WTC11 (cell line): ENCODE measurements at regions not wholly inside any gene's neighbourhood (a gene's known extent, or its start where the extent isn't known, plus 50 kb on each side); places are given as distances from the start of the nearest gene placed in this dataset.

Experiments used
- ATAC-seq: fragments of 200-7000 bp; cut with Tn5 transposase; 2 replicates; pipeline ENCODE4 v1.10.0; 2021; ENCODE audit warnings: mild to moderate bottlenecking, moderate library complexity
- CTCF ChIA-PET: fragments of 300-600 bp; sonication (Branson Sonifier 250); formaldehyde crosslinking; loops from one replicate; lab custom pipeline; 2021; ENCODE audit warnings: antibody characterized with exemption; lab: Charles Lee
- POLR2A ChIA-PET: fragments of 350-600 bp; sonication (Branson Sonifier 250); formaldehyde crosslinking; loops from one replicate; lab custom pipeline; 2021; ENCODE audit warnings: antibody characterized with exemption; lab: Charles Lee
- DNase-seq: peaks from one replicate; pipeline ENCODE4 v3.0.0; 2021; ENCODE audit warnings: low spot score
- H3K27ac Mint-ChIP-seq: 2 replicates; pipeline ENCODE4 v1.8.0; 2021; ENCODE audit warnings: mixed read lengths
- H3K27me3 Mint-ChIP-seq: 2 replicates; pipeline ENCODE4 v1.8.0; 2021; ENCODE audit warnings: low read depth, mild to moderate bottlenecking, moderate library complexity, mixed read lengths
- H3K36me3 Mint-ChIP-seq: 2 replicates; pipeline ENCODE4 v1.8.0; 2021; ENCODE audit warnings: mixed read lengths
- H3K4me1 Mint-ChIP-seq: 2 replicates; pipeline ENCODE4 v1.8.0; 2022; ENCODE audit warnings: mixed read lengths
- H3K4me3 Mint-ChIP-seq: 2 replicates; pipeline ENCODE4 v1.8.0; 2021; ENCODE audit warnings: mild to moderate bottlenecking, moderate library complexity, mixed read lengths
- H3K9me3 Mint-ChIP-seq: 2 replicates; pipeline ENCODE4 v1.8.0; 2021; ENCODE audit warnings: mixed read lengths
- ELF4 ChIP-seq: sonication (generic); formaldehyde crosslinking; IDR thresholded peaks from 2 replicates; pipeline ENCODE4 v1.8.1; 2022; ENCODE audit warnings: low read depth, mild to moderate bottlenecking, moderate library complexity, missing genetic modification reagents
- ETV6 ChIP-seq: sonication (generic); formaldehyde crosslinking; IDR thresholded peaks from 2 replicates; pipeline ENCODE4 v1.8.1; 2022; ENCODE audit warnings: mild to moderate bottlenecking, missing genetic modification reagents
- GABPB1 ChIP-seq: sonication (generic); formaldehyde crosslinking; IDR thresholded peaks from 2 replicates; pipeline ENCODE4 v1.8.1; 2023; ENCODE audit warnings: mild to moderate bottlenecking, missing genetic modification reagents
- GTF2I ChIP-seq: fragments of 250-450 bp; sonication (Bioruptor Pico); conservative IDR thresholded peaks from 2 replicates; pipeline ENCODE4 v1.4.0; 2021; ENCODE audit warnings: mild to moderate bottlenecking
- NR1H2 ChIP-seq: sonication (generic); formaldehyde crosslinking; IDR thresholded peaks from 2 replicates; pipeline ENCODE4 v1.9.0; 2021; ENCODE audit warnings: mild to moderate bottlenecking, moderate library complexity, missing genetic modification reagents
- NR3C1 ChIP-seq: sonication (generic); formaldehyde crosslinking; conservative IDR thresholded peaks from 2 replicates; pipeline ENCODE4 v1.8.1; 2023; ENCODE audit warnings: low read depth, mild to moderate bottlenecking, missing genetic modification reagents
- OVOL2 ChIP-seq: fragments of 250-450 bp; sonication (Bioruptor Pico); IDR thresholded peaks from 2 replicates; pipeline ENCODE4 v1.9.0; 2021; ENCODE audit warnings: mild to moderate bottlenecking, borderline replicate concordance
- PRRX2 ChIP-seq: fragments of 250-450 bp; sonication (Bioruptor Pico); IDR thresholded peaks from 2 replicates; pipeline ENCODE4 v1.8.0; 2021; ENCODE audit warnings: mild to moderate bottlenecking
- RELA ChIP-seq: sonication (generic); formaldehyde crosslinking; IDR thresholded peaks from 2 replicates; pipeline ENCODE4 v1.8.1; 2022; ENCODE audit warnings: missing genetic modification reagents, mild to moderate bottlenecking, borderline replicate concordance
- RORB ChIP-seq: fragments of 250-450 bp; sonication (Bioruptor Pico); IDR thresholded peaks from 2 replicates; pipeline ENCODE4 v1.9.0; 2021; ENCODE audit warnings: mild to moderate bottlenecking
- SMAD3 ChIP-seq: sonication (generic); formaldehyde crosslinking; IDR thresholded peaks from 2 replicates; pipeline ENCODE4 v1.8.0; 2022; ENCODE audit warnings: missing genetic modification reagents, mild to moderate bottlenecking, borderline replicate concordance
- SP1 ChIP-seq: sonication (generic); formaldehyde crosslinking; conservative IDR thresholded peaks from 2 replicates; pipeline ENCODE4 v1.8.1; 2022; ENCODE audit warnings: missing genetic modification reagents
- TP53 ChIP-seq: sonication (generic); formaldehyde crosslinking; IDR thresholded peaks from 2 replicates; pipeline ENCODE4 v1.8.1; 2023; ENCODE audit warnings: mild to moderate bottlenecking, missing genetic modification reagents
- ZNF263 ChIP-seq: sonication (generic); formaldehyde crosslinking; IDR thresholded peaks from 2 replicates; pipeline ENCODE4 v1.8.1; 2022; ENCODE audit warnings: low read depth, mild to moderate bottlenecking, moderate library complexity, missing genetic modification reagents
- ZNF396 ChIP-seq: fragments of 250-450 bp; sonication (Bioruptor Pico); IDR thresholded peaks from 2 replicates; pipeline ENCODE4 v1.8.0; 2021; ENCODE audit warnings: mild to moderate bottlenecking, moderate library complexity, borderline replicate concordance
- ZNF423 ChIP-seq: fragments of 250-450 bp; sonication (Bioruptor Pico); IDR thresholded peaks from 2 replicates; pipeline ENCODE4 v2.1.2; 2022; ENCODE audit warnings: mild to moderate bottlenecking, moderate library complexity
- ZNF671 ChIP-seq: fragments of 250-450 bp; sonication (Bioruptor Pico); IDR thresholded peaks from 2 replicates; pipeline ENCODE4 v1.8.0; 2021; ENCODE audit warnings: mild to moderate bottlenecking
- TF ChIP-seq, protein P1 (sequence below): sonication (generic); formaldehyde crosslinking; IDR thresholded peaks from 2 replicates; pipeline ENCODE4 v1.8.1; 2022; ENCODE audit warnings: mild to moderate bottlenecking, missing genetic modification reagents, moderate library complexity, borderline replicate concordance
- TF ChIP-seq, protein P2 (sequence below): sonication (generic); formaldehyde crosslinking; IDR thresholded peaks from 2 replicates; pipeline ENCODE4 v1.8.1; 2023; ENCODE audit warnings: mild to moderate bottlenecking, missing genetic modification reagents
- TF ChIP-seq, protein P3 (sequence below): sonication (generic); formaldehyde crosslinking; IDR thresholded peaks from 2 replicates; pipeline ENCODE4 v1.8.0; 2023; ENCODE audit warnings: missing genetic modification reagents, mild to moderate bottlenecking, borderline replicate concordance
- TF ChIP-seq, protein P4 (sequence below): sonication (generic); formaldehyde crosslinking; conservative IDR thresholded peaks from 2 replicates; pipeline ENCODE4 v1.8.1; 2023; ENCODE audit warnings: mild to moderate bottlenecking, low read depth, missing genetic modification reagents, moderate library complexity
- TF ChIP-seq, protein P5 (sequence below): sonication (generic); formaldehyde crosslinking; IDR thresholded peaks from 2 replicates; pipeline ENCODE4 v1.8.0; 2022; ENCODE audit warnings: mild to moderate bottlenecking, missing genetic modification reagents

DNA sequence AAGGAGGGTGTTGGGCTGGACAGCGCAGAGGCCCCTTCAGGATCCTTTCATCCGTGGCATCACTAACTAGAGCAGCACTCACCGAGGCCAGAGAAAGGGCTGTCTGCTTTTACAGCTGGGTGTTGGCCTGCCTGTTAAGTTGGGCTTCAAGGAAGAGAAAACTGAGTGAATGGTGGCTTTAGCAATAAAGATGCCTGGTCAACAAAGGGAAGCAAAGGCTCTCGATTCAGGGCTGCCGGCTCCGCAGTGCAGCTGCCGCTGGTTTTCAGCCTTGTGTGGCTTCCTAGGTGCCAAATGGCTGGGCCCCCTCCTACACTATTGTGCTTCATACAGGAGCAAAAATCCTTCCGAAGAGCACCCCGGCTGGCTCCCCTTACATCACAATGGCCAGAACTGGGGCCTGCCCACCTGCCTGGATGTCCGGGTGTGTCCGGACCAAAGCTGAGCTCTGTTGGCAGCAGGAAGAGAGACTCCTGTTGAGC, 61.0 kb upstream of the GPR45 start:
- Mint-ChIP-seq H3K9me3 (no peaks in the 10 kb centered on the region), H3K4me1 (peaks cover 30% of the 10 kb centered on the region), H3K36me3 (no peaks in the 10 kb centered on the region), H3K27ac (no peak overlapping the region), H3K27me3 (peaks cover 36% of the 10 kb centered on the region), H3K4me3 (no peak overlapping the region)
- DNase-seq (no peak), ATAC-seq (peak; percentile 23)
- TF ChIP-seq NR1H2 (CRISPR knock-in tag) = no peak
- no peak for TF ChIP-seq ZNF396 (CRISPR knock-in tag)
- peak; percentile 71 for TF ChIP-seq ZNF423 (CRISPR knock-in tag)
- TF ChIP-seq TP53 = no peak
- TF ChIP-seq ZNF263 (CRISPR knock-in tag) = no peak
- POLR2A ChIA-PET = no interaction called here
- CTCF ChIA-PET = interaction anchor here (0.7 to 3.2 kb wide), 18 partner anchors 8 to 1402 kb away, joined by 3 to 34 read pairs (median 6); partner anchors contain the start of gene MRPS9

DNA sequence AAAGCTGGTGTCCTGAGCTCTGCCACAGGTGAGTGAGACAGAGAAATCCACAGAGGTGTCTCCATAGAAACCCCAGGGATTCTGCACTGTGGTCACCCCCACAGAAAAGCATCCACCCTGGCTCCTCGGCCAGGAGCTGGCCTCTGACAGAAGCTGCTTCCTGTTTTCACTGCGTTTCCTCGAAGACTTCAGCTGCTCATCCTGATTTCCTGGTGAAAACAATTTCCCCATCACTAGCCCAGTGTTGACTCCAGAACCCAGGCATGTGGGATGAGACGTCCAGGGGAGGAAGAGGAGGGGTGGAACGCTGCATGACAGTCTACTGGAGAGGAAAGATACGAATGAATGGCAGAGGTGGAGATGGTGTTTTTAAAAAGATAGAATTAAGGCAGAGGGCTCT, 60.3 kb upstream of the GPR45 start:
- DNase-seq = no peak
- peaks cover 30% of the 10 kb centered on the region for H3K4me1 Mint-ChIP-seq
- no peak overlapping the region for H3K4me3 Mint-ChIP-seq
- H3K36me3 Mint-ChIP-seq = no peaks in the 10 kb centered on the region
- CTCF ChIA-PET = interaction anchor here (1.0 to 3.2 kb wide), 5 partner anchors 54 to 66 kb away, joined by 3 to 34 read pairs (median 12); no protein-coding TSS in a partner anchor
- no peak for TF ChIP-seq ZNF671 (CRISPR knock-in tag)
- no peaks in the 10 kb centered on the region for H3K9me3 Mint-ChIP-seq
- ATAC-seq = no peak
- POLR2A ChIA-PET = no interaction called here
- H3K27ac Mint-ChIP-seq = no peak overlapping the region
- peaks cover 29% of the 10 kb centered on the region for H3K27me3 Mint-ChIP-seq

DNA sequence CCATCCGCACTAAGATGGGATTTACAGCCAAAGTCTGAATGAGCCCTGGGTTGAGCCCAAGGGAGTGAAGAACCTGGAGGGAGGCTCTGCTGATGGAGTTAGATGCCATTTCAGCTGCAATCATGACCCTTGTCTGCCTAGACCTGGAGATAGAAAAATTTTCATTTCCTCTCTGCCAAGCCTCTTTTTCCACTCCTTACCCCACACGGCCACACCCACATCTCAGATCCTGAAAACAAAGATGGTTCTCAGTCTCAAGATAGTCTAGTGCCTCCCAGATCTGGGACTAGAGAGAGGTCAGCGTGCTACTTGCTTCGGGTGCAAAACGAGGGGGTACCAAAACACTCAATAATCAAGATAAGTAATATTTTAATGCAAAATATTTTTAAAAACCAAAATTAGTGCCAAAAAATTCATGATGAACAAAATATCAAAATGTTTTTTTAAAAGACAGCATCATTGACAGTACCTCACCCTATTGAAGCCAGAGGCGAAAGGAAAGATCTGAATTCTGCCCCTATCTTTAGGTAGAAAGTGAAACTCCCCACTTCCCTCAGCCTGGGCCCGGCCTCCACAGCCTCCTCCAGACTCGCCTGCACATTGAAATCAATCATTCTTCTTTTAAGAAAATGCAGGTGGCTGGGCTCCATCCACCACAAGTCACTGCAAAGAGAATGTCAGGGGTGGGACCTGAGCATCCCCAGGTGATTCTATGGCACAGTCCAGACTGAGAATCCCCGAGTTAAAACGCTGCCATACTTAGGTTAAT, 57.8 kb upstream of the GPR45 start:
- POLR2A ChIA-PET = no interaction called here
- TF ChIP-seq SMAD3 (CRISPR knock-in tag) = no peak
- TF ChIP-seq, protein P1, sequence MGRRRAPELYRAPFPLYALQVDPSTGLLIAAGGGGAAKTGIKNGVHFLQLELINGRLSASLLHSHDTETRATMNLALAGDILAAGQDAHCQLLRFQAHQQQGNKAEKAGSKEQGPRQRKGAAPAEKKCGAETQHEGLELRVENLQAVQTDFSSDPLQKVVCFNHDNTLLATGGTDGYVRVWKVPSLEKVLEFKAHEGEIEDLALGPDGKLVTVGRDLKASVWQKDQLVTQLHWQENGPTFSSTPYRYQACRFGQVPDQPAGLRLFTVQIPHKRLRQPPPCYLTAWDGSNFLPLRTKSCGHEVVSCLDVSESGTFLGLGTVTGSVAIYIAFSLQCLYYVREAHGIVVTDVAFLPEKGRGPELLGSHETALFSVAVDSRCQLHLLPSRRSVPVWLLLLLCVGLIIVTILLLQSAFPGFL (CRISPR knock-in tag) = no peak
- TF ChIP-seq, protein P2, sequence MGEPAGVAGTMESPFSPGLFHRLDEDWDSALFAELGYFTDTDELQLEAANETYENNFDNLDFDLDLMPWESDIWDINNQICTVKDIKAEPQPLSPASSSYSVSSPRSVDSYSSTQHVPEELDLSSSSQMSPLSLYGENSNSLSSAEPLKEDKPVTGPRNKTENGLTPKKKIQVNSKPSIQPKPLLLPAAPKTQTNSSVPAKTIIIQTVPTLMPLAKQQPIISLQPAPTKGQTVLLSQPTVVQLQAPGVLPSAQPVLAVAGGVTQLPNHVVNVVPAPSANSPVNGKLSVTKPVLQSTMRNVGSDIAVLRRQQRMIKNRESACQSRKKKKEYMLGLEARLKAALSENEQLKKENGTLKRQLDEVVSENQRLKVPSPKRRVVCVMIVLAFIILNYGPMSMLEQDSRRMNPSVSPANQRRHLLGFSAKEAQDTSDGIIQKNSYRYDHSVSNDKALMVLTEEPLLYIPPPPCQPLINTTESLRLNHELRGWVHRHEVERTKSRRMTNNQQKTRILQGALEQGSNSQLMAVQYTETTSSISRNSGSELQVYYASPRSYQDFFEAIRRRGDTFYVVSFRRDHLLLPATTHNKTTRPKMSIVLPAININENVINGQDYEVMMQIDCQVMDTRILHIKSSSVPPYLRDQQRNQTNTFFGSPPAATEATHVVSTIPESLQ (CRISPR knock-in tag) = no peak
- TF ChIP-seq NR3C1 = no peak
- no peak for TF ChIP-seq ETV6
- no peak for TF ChIP-seq SP1 (CRISPR knock-in tag)
- TF ChIP-seq GABPB1 = no peak
- no peak for TF ChIP-seq RORB
- TF ChIP-seq ELF4 (CRISPR knock-in tag) = no peak
- no peak for TF ChIP-seq OVOL2 (CRISPR knock-in tag)
- TF ChIP-seq, protein P3, sequence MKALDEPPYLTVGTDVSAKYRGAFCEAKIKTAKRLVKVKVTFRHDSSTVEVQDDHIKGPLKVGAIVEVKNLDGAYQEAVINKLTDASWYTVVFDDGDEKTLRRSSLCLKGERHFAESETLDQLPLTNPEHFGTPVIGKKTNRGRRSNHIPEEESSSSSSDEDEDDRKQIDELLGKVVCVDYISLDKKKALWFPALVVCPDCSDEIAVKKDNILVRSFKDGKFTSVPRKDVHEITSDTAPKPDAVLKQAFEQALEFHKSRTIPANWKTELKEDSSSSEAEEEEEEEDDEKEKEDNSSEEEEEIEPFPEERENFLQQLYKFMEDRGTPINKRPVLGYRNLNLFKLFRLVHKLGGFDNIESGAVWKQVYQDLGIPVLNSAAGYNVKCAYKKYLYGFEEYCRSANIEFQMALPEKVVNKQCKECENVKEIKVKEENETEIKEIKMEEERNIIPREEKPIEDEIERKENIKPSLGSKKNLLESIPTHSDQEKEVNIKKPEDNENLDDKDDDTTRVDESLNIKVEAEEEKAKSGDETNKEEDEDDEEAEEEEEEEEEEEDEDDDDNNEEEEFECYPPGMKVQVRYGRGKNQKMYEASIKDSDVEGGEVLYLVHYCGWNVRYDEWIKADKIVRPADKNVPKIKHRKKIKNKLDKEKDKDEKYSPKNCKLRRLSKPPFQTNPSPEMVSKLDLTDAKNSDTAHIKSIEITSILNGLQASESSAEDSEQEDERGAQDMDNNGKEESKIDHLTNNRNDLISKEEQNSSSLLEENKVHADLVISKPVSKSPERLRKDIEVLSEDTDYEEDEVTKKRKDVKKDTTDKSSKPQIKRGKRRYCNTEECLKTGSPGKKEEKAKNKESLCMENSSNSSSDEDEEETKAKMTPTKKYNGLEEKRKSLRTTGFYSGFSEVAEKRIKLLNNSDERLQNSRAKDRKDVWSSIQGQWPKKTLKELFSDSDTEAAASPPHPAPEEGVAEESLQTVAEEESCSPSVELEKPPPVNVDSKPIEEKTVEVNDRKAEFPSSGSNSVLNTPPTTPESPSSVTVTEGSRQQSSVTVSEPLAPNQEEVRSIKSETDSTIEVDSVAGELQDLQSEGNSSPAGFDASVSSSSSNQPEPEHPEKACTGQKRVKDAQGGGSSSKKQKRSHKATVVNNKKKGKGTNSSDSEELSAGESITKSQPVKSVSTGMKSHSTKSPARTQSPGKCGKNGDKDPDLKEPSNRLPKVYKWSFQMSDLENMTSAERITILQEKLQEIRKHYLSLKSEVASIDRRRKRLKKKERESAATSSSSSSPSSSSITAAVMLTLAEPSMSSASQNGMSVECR (CRISPR knock-in tag) = no peak
- TF ChIP-seq, protein P4, sequence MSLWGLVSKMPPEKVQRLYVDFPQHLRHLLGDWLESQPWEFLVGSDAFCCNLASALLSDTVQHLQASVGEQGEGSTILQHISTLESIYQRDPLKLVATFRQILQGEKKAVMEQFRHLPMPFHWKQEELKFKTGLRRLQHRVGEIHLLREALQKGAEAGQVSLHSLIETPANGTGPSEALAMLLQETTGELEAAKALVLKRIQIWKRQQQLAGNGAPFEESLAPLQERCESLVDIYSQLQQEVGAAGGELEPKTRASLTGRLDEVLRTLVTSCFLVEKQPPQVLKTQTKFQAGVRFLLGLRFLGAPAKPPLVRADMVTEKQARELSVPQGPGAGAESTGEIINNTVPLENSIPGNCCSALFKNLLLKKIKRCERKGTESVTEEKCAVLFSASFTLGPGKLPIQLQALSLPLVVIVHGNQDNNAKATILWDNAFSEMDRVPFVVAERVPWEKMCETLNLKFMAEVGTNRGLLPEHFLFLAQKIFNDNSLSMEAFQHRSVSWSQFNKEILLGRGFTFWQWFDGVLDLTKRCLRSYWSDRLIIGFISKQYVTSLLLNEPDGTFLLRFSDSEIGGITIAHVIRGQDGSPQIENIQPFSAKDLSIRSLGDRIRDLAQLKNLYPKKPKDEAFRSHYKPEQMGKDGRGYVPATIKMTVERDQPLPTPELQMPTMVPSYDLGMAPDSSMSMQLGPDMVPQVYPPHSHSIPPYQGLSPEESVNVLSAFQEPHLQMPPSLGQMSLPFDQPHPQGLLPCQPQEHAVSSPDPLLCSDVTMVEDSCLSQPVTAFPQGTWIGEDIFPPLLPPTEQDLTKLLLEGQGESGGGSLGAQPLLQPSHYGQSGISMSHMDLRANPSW (CRISPR knock-in tag) = no peak
- TF ChIP-seq RELA (CRISPR knock-in tag) = no peak
- TF ChIP-seq GTF2I (CRISPR knock-in tag) = no peak
- TF ChIP-seq ZNF263 (CRISPR knock-in tag) = no peak
- no peak for TF ChIP-seq PRRX2 (CRISPR knock-in tag)
- TF ChIP-seq, protein P5, sequence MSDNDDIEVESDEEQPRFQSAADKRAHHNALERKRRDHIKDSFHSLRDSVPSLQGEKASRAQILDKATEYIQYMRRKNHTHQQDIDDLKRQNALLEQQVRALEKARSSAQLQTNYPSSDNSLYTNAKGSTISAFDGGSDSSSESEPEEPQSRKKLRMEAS = no peak
- Mint-ChIP-seq H3K9me3 (no peaks in the 10 kb centered on the region), H3K4me1 (peaks cover 29% of the 10 kb centered on the region), H3K36me3 (no peaks in the 10 kb centered on the region), H3K27ac (no peak overlapping the region), H3K27me3 (peaks cover 10% of the 10 kb centered on the region), H3K4me3 (no peak overlapping the region)
- CTCF ChIA-PET = no interaction called here
- DNase-seq (no peak), ATAC-seq (no peak)
